Femur (tissue), 1 donor: ENCODE measurements at regions not wholly inside any gene's neighbourhood (a gene's known extent, or its start where the extent isn't known, plus 50 kb on each side); places are given as distances from the start of the nearest gene placed in this dataset.

Experiments used
- DNase-seq: peaks from one replicate; pipeline ENCODE4 v3.0.0-alpha.2; 2017

- DNase-seq: no peak
These were observed 146.8 kb upstream of the DPT start for GRCh38 chr1:168875831-168876230.

GRCh38 chr1:168876830-168877229, 147.8 kb upstream of the DPT start:
- no peak for DNase-seq

GRCh38 chr1:168879896-168880734, 151.1 kb upstream of the DPT start:
- peak; percentile 35 for DNase-seq

GRCh38 chr1:168881656-168882260, 152.8 kb upstream of the DPT start:
- no peak for DNase-seq

- DNase-seq: peak; percentile 34
These were observed 158.4 kb upstream of the DPT start for GRCh38 chr1:168887381-168887780.

- no peak for DNase-seq
These were observed 159.4 kb upstream of the DPT start for GRCh38 chr1:168888418-168888817.

- DNase-seq: no peak
These were observed 163.9 kb upstream of the DPT start for GRCh38 chr1:168892931-168893330.

GRCh38 chr1:168893359-168893801, 164.4 kb upstream of the DPT start:
- peak; percentile 68 for DNase-seq

GRCh38 chr1:168894397-168894903, 165.4 kb upstream of the DPT start:
- DNase-seq: no peak

- DNase-seq: no peak
These were observed 168.2 kb upstream of the DPT start for GRCh38 chr1:168897249-168897648.

GRCh38 chr1:168903237-168903830, 174.3 kb upstream of the DPT start:
- no peak for DNase-seq

GRCh38 chr1:168905633-168906032, 176.6 kb upstream of the DPT start:
- DNase-seq: no peak

GRCh38 chr1:168906367-168906766, 177.4 kb upstream of the DPT start:
- DNase-seq: no peak

GRCh38 chr1:168907053-168907452, 178.0 kb upstream of the DPT start:
- DNase-seq: no peak

- DNase-seq: no peak
These were observed 178.9 kb upstream of the DPT start for GRCh38 chr1:168907786-168908348.

- DNase-seq: no peak
These were observed 181.4 kb upstream of the DPT start for GRCh38 chr1:168910403-168910802.

GRCh38 chr1:168911370-168911769, 182.4 kb upstream of the DPT start:
- DNase-seq: no peak

GRCh38 chr1:168913711-168914463, 184.9 kb upstream of the DPT start:
- no peak for DNase-seq

GRCh38 chr1:168917309-168917708, 188.3 kb upstream of the DPT start:
- DNase-seq: no peak

- DNase-seq: no peak
These were observed 188.7 kb upstream of the ATP1B1 start for GRCh38 chr1:168917796-168918195.

GRCh38 chr1:168918860-168919741, 187.4 kb upstream of the ATP1B1 start:
- DNase-seq: no peak
